ENCODE measurements at regions not wholly inside any gene's neighbourhood (a gene's known extent, or its start where the extent isn't known, plus 50 kb on each side); places are given as distances from the start of the nearest gene placed in this dataset.

- Mint-ChIP-seq H3K36me3 (no peaks in the 10 kb centered on the region), H3K4me1 (no peaks in the 10 kb centered on the region), H3K27me3 (no peaks in the 10 kb centered on the region), H3K9me3 (ENCODE audit: low read depth) (peaks cover 4% of the 10 kb centered on the region), H3K27ac (no peak overlapping the region), H3K4me3 (no peak overlapping the region)
- no peak for DNase-seq
- no peak for ATAC-seq
- CTCF ChIA-PET: no interaction called here
Measured at GRCh38 chr21:24339406-24339805, 1267.9 kb downstream of the MRPL39 start.

- CTCF ChIA-PET: no interaction called here
- no peak for ATAC-seq
- H3K36me3 Mint-ChIP-seq: no peaks in the 10 kb centered on the region
- peaks cover 6% of the 10 kb centered on the region for H3K9me3 Mint-ChIP-seq (ENCODE audit: low read depth)
- DNase-seq: no peak
- no peak overlapping the region for H3K27ac Mint-ChIP-seq
- H3K4me1 Mint-ChIP-seq: no peaks in the 10 kb centered on the region
- H3K27me3 Mint-ChIP-seq: no peaks in the 10 kb centered on the region
- no peak overlapping the region for H3K4me3 Mint-ChIP-seq
Measured at GRCh38 chr21:24336491-24336890, 1270.8 kb downstream of the MRPL39 start.

GRCh38 chr21:24323536-24323935, 1283.7 kb downstream of the MRPL39 start:
- DNase-seq (no peak), ATAC-seq (no peak)
- Mint-ChIP-seq H3K27me3 (no peaks in the 10 kb centered on the region), H3K4me3 (no peak overlapping the region), H3K36me3 (no peaks in the 10 kb centered on the region), H3K4me1 (no peaks in the 10 kb centered on the region), H3K9me3 (ENCODE audit: low read depth) (no peaks in the 10 kb centered on the region), H3K27ac (no peak overlapping the region)
- CTCF ChIA-PET: no interaction called here

- Mint-ChIP-seq H3K4me3 (no peak overlapping the region), H3K27ac (no peak overlapping the region), H3K9me3 (ENCODE audit: low read depth) (no peaks in the 10 kb centered on the region), H3K36me3 (no peaks in the 10 kb centered on the region), H3K27me3 (no peaks in the 10 kb centered on the region), H3K4me1 (no peaks in the 10 kb centered on the region)
- CTCF ChIA-PET: no interaction called here
- ATAC-seq (no peak), DNase-seq (no peak)
Measured at GRCh38 chr21:24316277-24316922, 1290.9 kb downstream of the MRPL39 start.

GRCh38 chr21:24310788-24311187, 1296.5 kb downstream of the MRPL39 start:
- no peaks in the 10 kb centered on the region for H3K27me3 Mint-ChIP-seq
- no peak overlapping the region for H3K4me3 Mint-ChIP-seq
- no peak for DNase-seq
- ATAC-seq: no peak
- no peaks in the 10 kb centered on the region for H3K9me3 Mint-ChIP-seq (ENCODE audit: low read depth)
- no peaks in the 10 kb centered on the region for H3K4me1 Mint-ChIP-seq
- CTCF ChIA-PET: no interaction called here
- H3K27ac Mint-ChIP-seq: no peak overlapping the region
- no peaks in the 10 kb centered on the region for H3K36me3 Mint-ChIP-seq

GRCh38 chr21:24308183-24308582, 1299.1 kb downstream of the MRPL39 start:
- no peaks in the 10 kb centered on the region for H3K4me1 Mint-ChIP-seq
- no peak overlapping the region for H3K27ac Mint-ChIP-seq
- DNase-seq (no peak), ATAC-seq (no peak)
- no peaks in the 10 kb centered on the region for H3K36me3 Mint-ChIP-seq
- no peak overlapping the region for H3K4me3 Mint-ChIP-seq
- H3K27me3 Mint-ChIP-seq: no peaks in the 10 kb centered on the region
- CTCF ChIA-PET: no interaction called here
- H3K9me3 Mint-ChIP-seq (ENCODE audit: low read depth): no peaks in the 10 kb centered on the region

- Mint-ChIP-seq H3K9me3 (ENCODE audit: low read depth) (no peaks in the 10 kb centered on the region), H3K27ac (no peak overlapping the region), H3K4me3 (no peak overlapping the region), H3K4me1 (no peaks in the 10 kb centered on the region), H3K27me3 (no peaks in the 10 kb centered on the region), H3K36me3 (no peaks in the 10 kb centered on the region)
- DNase-seq (no peak), ATAC-seq (no peak)
- CTCF ChIA-PET: no interaction called here
Measured at GRCh38 chr21:24302400-24302799, 1304.9 kb downstream of the MRPL39 start.

GRCh38 chr21:24298040-24298439, 1309.2 kb downstream of the MRPL39 start:
- Mint-ChIP-seq H3K9me3 (ENCODE audit: low read depth) (peaks cover 4% of the 10 kb centered on the region), H3K4me1 (no peaks in the 10 kb centered on the region), H3K4me3 (no peak overlapping the region), H3K27ac (no peak overlapping the region), H3K36me3 (no peaks in the 10 kb centered on the region), H3K27me3 (no peaks in the 10 kb centered on the region)
- ATAC-seq (no peak), DNase-seq (no peak)
- CTCF ChIA-PET: no interaction called here

- peaks cover 6% of the 10 kb centered on the region for H3K4me1 Mint-ChIP-seq
- CTCF ChIA-PET: no interaction called here
Measured at GRCh38 chr21:24294171-24294570, 1313.1 kb downstream of the MRPL39 start.

GRCh38 chr21:24290151-24290833, 1317.0 kb downstream of the MRPL39 start:
- CTCF ChIA-PET: no interaction called here
- Mint-ChIP-seq H3K27me3 (no peaks in the 10 kb centered on the region), H3K27ac (no peak overlapping the region), H3K4me3 (peak overlapping the region; percentile 25), H3K4me1 (peaks cover 6% of the 10 kb centered on the region), H3K36me3 (no peaks in the 10 kb centered on the region), H3K9me3 (ENCODE audit: low read depth) (peaks cover 4% of the 10 kb centered on the region)
- DNase-seq (peak; percentile 65), ATAC-seq (peak; percentile 70)

More at GRCh38 chr21:24294171-24294570, 1313.1 kb downstream of the MRPL39 start:
- H3K36me3 Mint-ChIP-seq: no peaks in the 10 kb centered on the region
- no peak for ATAC-seq
- DNase-seq: no peak
- H3K9me3 Mint-ChIP-seq (ENCODE audit: low read depth): peaks cover 4% of the 10 kb centered on the region
- H3K27ac Mint-ChIP-seq: no peak overlapping the region
- H3K27me3 Mint-ChIP-seq: no peaks in the 10 kb centered on the region
- no peak overlapping the region for H3K4me3 Mint-ChIP-seq

GRCh38 chr21:24289539-24289938, 1317.7 kb downstream of the MRPL39 start:
- no peaks in the 10 kb centered on the region for H3K36me3 Mint-ChIP-seq
- no peaks in the 10 kb centered on the region for H3K27me3 Mint-ChIP-seq
- CTCF ChIA-PET: no interaction called here
- no peak overlapping the region for H3K27ac Mint-ChIP-seq
- no peak for ATAC-seq
- peaks cover 3% of the 10 kb centered on the region for H3K9me3 Mint-ChIP-seq (ENCODE audit: low read depth)
- no peak for DNase-seq
- H3K4me1 Mint-ChIP-seq: peaks cover 6% of the 10 kb centered on the region
- no peak overlapping the region for H3K4me3 Mint-ChIP-seq

GRCh38 chr21:24280596-24280995, 1326.7 kb downstream of the MRPL39 start:
- Mint-ChIP-seq H3K36me3 (no peaks in the 10 kb centered on the region), H3K27me3 (no peaks in the 10 kb centered on the region), H3K9me3 (ENCODE audit: low read depth) (peaks cover 6% of the 10 kb centered on the region), H3K27ac (no peak overlapping the region), H3K4me3 (no peak overlapping the region), H3K4me1 (no peaks in the 10 kb centered on the region)
- CTCF ChIA-PET: no interaction called here
- no peak for ATAC-seq
- no peak for DNase-seq

- ATAC-seq: no peak
- Mint-ChIP-seq H3K27ac (no peak overlapping the region), H3K36me3 (no peaks in the 10 kb centered on the region), H3K27me3 (no peaks in the 10 kb centered on the region), H3K9me3 (ENCODE audit: low read depth) (peaks cover 7% of the 10 kb centered on the region), H3K4me3 (no peak overlapping the region), H3K4me1 (no peaks in the 10 kb centered on the region)
- no peak for DNase-seq
- CTCF ChIA-PET: no interaction called here
Measured at GRCh38 chr21:24278711-24279110, 1328.6 kb downstream of the MRPL39 start.

GRCh38 chr21:24276204-24276603, 1331.1 kb downstream of the MRPL39 start:
- H3K4me3 Mint-ChIP-seq: no peak overlapping the region
- ATAC-seq (no peak), DNase-seq (no peak)
- H3K9me3 Mint-ChIP-seq (ENCODE audit: low read depth): peaks cover 8% of the 10 kb centered on the region
- H3K27ac Mint-ChIP-seq: no peak overlapping the region
- H3K4me1 Mint-ChIP-seq: no peaks in the 10 kb centered on the region
- CTCF ChIA-PET: no interaction called here
- no peaks in the 10 kb centered on the region for H3K36me3 Mint-ChIP-seq
- no peaks in the 10 kb centered on the region for H3K27me3 Mint-ChIP-seq
